HG03095 (cell line): ENCODE measurements at regions not wholly inside any gene's neighbourhood (a gene's known extent, or its start where the extent isn't known, plus 50 kb on each side); places are given as distances from the start of the nearest gene placed in this dataset.
"Not testable (repeated sequence)": the region's sequence is repeated elsewhere in the genome, so short reads cannot be mapped to it uniquely, and the experiment has no call there.

Experiments
- ATAC-seq: cut with Tn5 transposase; IDR thresholded peaks from one replicate; pipeline ENCODE4 v1.9.1; 2021; ENCODE audit warnings: moderate library complexity; ENCODE audit not compliant: unreplicated experiment

- ATAC-seq, result no peak
These were observed 147.9 kb upstream of the DPH6 start for GRCh38 chr15:35693886-35694285.

- ATAC-seq, result no peak
These were observed 149.0 kb upstream of the DPH6 start for GRCh38 chr15:35695003-35695402.

GRCh38 chr15:35696767-35697231 lies 150.8 kb upstream of the DPH6 start:
- ATAC-seq, result no peak

- no peak for ATAC-seq
These were observed 151.8 kb upstream of the DPH6 start for GRCh38 chr15:35697549-35698299.

GRCh38 chr15:35698331-35698730 lies 152.4 kb upstream of the DPH6 start:
- ATAC-seq, result no peak

GRCh38 chr15:35698966-35699575 lies 153.1 kb upstream of the DPH6 start:
- ATAC-seq, result no peak

GRCh38 chr15:35700091-35700593 lies 154.2 kb upstream of the DPH6 start:
- ATAC-seq, result not testable (repeated sequence)

- no peak for ATAC-seq
These were observed 155.6 kb upstream of the DPH6 start for GRCh38 chr15:35701402-35702046.

- ATAC-seq, result no peak
These were observed 157.1 kb upstream of the DPH6 start for GRCh38 chr15:35702946-35703495.

- no peak for ATAC-seq
These were observed 159.3 kb upstream of the DPH6 start for GRCh38 chr15:35705030-35705883.

- ATAC-seq, result no peak
These were observed 160.1 kb upstream of the DPH6 start for GRCh38 chr15:35705884-35706585.

- ATAC-seq, result no peak
These were observed 167.0 kb upstream of the DPH6 start for GRCh38 chr15:35712956-35713355.

- no peak for ATAC-seq
These were observed 167.8 kb upstream of the DPH6 start for GRCh38 chr15:35713733-35714132.

- no peak for ATAC-seq
These were observed 171.8 kb upstream of the DPH6 start for GRCh38 chr15:35717721-35718120.

GRCh38 chr15:35720019-35720418 lies 174.1 kb upstream of the DPH6 start:
- ATAC-seq, result no peak

- no peak for ATAC-seq
These were observed 175.0 kb upstream of the DPH6 start for GRCh38 chr15:35720984-35721383.

GRCh38 chr15:35721751-35722150 lies 175.8 kb upstream of the DPH6 start:
- no peak for ATAC-seq

- no peak for ATAC-seq
These were observed 176.5 kb upstream of the DPH6 start for GRCh38 chr15:35722501-35722900.

- ATAC-seq, result no peak
These were observed 177.3 kb upstream of the DPH6 start for GRCh38 chr15:35723120-35723847.
